DOHH2 (cell line): ENCODE measurements at regions not wholly inside any gene's neighbourhood (a gene's known extent, or its start where the extent isn't known, plus 50 kb on each side); places are given as distances from the start of the nearest gene placed in this dataset.
"Not testable (repeated sequence)": the region's sequence is repeated elsewhere in the genome, so short reads cannot be mapped to it uniquely, and the experiment has no call there.

Source experiments
- H3F3A ChIP-seq: fragments of 200-600 bp; sonication (generic), shearing (Covaris generic); 2 replicates; pipeline ENCODE4 v1.6.0; 2016; ENCODE audit warnings: antibody characterized with exemption, mild to moderate bottlenecking; ENCODE audit not compliant: control insufficient read depth, insufficient read depth
- H3K27ac ChIP-seq: fragments of 200-600 bp; sonication (generic); 2 replicates; pipeline ENCODE4 v1.5.1; 2014; ENCODE audit warnings: low read depth, mild to moderate bottlenecking, low read length, moderate library complexity
- H3K27me3 ChIP-seq: fragments of 200-600 bp; sonication (generic); 2 replicates; pipeline ENCODE4 v1.6.1; 2014; ENCODE audit warnings: mild to moderate bottlenecking, low read length, mixed read lengths; ENCODE audit not compliant: control insufficient read depth
- H3K36me3 ChIP-seq: fragments of 200-600 bp; sonication (generic); 2 replicates; pipeline ENCODE4 v1.6.1; 2014; ENCODE audit warnings: mild to moderate bottlenecking, low read length, moderate library complexity, mixed read lengths; ENCODE audit not compliant: control insufficient read depth
- H3K4me1 ChIP-seq: fragments of 200-600 bp; sonication (generic); 2 replicates; pipeline ENCODE4 v1.6.1; 2014; ENCODE audit warnings: mild to moderate bottlenecking, low read length, mixed read lengths; ENCODE audit not compliant: control insufficient read depth
- H3K4me2 ChIP-seq: fragments of 200-600 bp; sonication (generic); 2 replicates; pipeline ENCODE4 v1.6.0; 2014; ENCODE audit warnings: mild to moderate bottlenecking, low read length, moderate library complexity
- H3K4me3 ChIP-seq: fragments of 200-600 bp; sonication (generic); 2 replicates; pipeline ENCODE4 v1.5.1; 2014; ENCODE audit warnings: mild to moderate bottlenecking, low read length, mixed read lengths
- H3K79me2 ChIP-seq: fragments of 200-600 bp; sonication (generic); 2 replicates; pipeline ENCODE4 v1.6.1; 2014; ENCODE audit warnings: mild to moderate bottlenecking, low read length, mixed read lengths; ENCODE audit not compliant: control insufficient read depth
- H3K9me2 ChIP-seq: fragments of 200-600 bp; sonication (generic); replicated peaks from 2 replicates; pipeline ENCODE4 v1.6.1; 2014; ENCODE audit warnings: mild to moderate bottlenecking, low read length, mixed read lengths; ENCODE audit not compliant: control insufficient read depth
- H3K9me3 ChIP-seq: fragments of 200-600 bp; sonication (generic); 2 replicates; pipeline ENCODE4 v1.6.1; 2014; ENCODE audit warnings: antibody characterized with exemption, low read length, mixed read lengths; ENCODE audit not compliant: control insufficient read depth, insufficient read depth
- H4K20me1 ChIP-seq: fragments of 200-600 bp; sonication (generic); 2 replicates; pipeline ENCODE4 v1.6.0; 2014; ENCODE audit warnings: low read depth, mild to moderate bottlenecking, antibody characterized with exemption, low read length, moderate library complexity; ENCODE audit not compliant: control insufficient read depth, insufficient read depth
- EZH2phosphoT487 ChIP-seq: fragments of 200-600 bp; sonication (generic); IDR thresholded peaks from 2 replicates; pipeline ENCODE4 v1.6.1; 2017; ENCODE audit warnings: borderline replicate concordance, mild to moderate bottlenecking, antibody characterized with exemption, low read length, moderate library complexity, mixed read lengths
- TF ChIP-seq, protein P1 (sequence below): fragments of 200-600 bp; sonication (generic); IDR thresholded peaks from one replicate; pipeline ENCODE4 v1.5.1; 2014; ENCODE audit warnings: antibody characterized with exemption, mild to moderate bottlenecking, low read depth, low read length; ENCODE audit not compliant: poor library complexity, severe bottlenecking

DNA sequence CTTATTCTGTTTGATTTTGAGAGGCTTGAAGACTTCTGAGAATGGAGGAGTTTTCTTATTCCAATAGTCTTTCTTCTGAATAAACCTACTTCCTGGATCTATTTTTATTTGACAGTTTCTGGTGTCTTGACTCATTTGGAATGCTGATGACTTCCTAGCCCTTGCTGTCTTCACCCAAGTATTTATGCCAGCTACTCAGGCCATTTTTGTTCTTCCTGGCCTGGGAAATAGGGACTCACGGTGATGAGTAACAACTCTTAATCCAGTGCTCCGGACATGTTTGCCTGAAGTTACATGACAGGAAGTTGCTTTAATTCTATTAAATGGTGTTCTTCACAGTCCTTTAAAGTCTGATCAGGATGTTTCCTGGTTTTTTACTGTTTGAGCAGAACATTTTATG is 272.1 kb upstream of the EYS start:
- TF ChIP-seq, protein P1, sequence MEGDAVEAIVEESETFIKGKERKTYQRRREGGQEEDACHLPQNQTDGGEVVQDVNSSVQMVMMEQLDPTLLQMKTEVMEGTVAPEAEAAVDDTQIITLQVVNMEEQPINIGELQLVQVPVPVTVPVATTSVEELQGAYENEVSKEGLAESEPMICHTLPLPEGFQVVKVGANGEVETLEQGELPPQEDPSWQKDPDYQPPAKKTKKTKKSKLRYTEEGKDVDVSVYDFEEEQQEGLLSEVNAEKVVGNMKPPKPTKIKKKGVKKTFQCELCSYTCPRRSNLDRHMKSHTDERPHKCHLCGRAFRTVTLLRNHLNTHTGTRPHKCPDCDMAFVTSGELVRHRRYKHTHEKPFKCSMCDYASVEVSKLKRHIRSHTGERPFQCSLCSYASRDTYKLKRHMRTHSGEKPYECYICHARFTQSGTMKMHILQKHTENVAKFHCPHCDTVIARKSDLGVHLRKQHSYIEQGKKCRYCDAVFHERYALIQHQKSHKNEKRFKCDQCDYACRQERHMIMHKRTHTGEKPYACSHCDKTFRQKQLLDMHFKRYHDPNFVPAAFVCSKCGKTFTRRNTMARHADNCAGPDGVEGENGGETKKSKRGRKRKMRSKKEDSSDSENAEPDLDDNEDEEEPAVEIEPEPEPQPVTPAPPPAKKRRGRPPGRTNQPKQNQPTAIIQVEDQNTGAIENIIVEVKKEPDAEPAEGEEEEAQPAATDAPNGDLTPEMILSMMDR = no peak
- no peak for TF ChIP-seq EZH2phosphoT487
- no peaks in the 10 kb centered on the region; the same call in 1 of the 2 replicates for H3K9me3 ChIP-seq

DNA sequence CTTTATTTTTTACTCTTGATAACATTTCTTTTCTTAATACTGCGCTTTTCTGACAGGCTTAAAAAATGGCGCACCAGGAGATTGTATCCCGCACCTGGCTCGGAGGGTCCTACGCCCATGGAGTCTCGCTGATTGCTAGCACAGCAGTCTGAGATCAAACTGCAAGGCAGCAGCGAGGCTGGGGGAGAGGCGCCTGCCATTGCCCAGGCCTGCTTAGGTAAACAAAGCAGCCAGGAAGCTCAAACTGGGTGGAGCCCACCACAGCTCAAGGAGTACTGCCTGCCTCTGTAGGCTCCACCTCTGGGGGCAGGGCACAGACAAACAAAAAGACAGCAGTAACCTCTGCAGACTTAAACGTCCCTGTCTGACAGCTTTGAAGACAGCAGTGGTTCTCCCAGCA is 264.2 kb upstream of the EYS start:
- not testable (repeated sequence) for H3K9me2 ChIP-seq, H3F3A ChIP-seq, H3K9me3 ChIP-seq, H3K36me3 ChIP-seq, H3K4me1 ChIP-seq, H3K27me3 ChIP-seq, H3K27ac ChIP-seq, H3K4me2 ChIP-seq, H3K4me3 ChIP-seq, H4K20me1 ChIP-seq, H3K79me2 ChIP-seq

More for the DNA sequence above, 272.1 kb upstream of the EYS start:
- Histone ChIP-seq H3K36me3 (no peaks in the 10 kb centered on the region), H3K27ac (no peak overlapping the region), H3K4me3 (no peak overlapping the region), H3F3A (no peaks in the 10 kb centered on the region), H4K20me1 (no peaks in the 10 kb centered on the region), H3K79me2 (no peaks in the 10 kb centered on the region), H3K4me1 (no peaks in the 10 kb centered on the region), H3K9me2 (no peaks in the 10 kb centered on the region), H3K27me3 (no peaks in the 10 kb centered on the region), H3K4me2 (no peak overlapping the region)

DNA sequence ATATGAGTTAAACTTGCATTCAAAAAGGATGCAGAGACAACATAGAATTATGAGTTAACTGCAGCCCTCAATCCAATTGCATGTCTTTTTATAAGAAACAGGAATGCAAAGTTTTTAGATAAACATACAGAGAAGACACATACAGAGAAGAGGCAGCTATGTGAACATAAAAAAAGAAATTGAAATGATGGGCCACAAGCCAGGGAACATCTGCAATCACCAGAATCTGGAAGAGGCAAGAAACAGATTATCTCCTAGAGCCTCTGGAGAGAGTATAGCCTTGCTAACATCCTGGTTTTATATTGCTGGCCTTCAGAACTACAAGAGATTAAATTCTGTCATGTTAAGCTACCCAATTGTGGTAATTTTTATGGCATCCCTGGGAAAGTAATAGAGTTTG is 257.2 kb upstream of the EYS start:
- TF ChIP-seq, protein P1 = no peak
- TF ChIP-seq EZH2phosphoT487 = no peak
- Histone ChIP-seq H3F3A (no peaks in the 10 kb centered on the region), H3K4me2 (no peak overlapping the region), H3K36me3 (no peaks in the 10 kb centered on the region), H3K4me1 (no peaks in the 10 kb centered on the region), H3K9me2 (no peaks in the 10 kb centered on the region), H4K20me1 (no peaks in the 10 kb centered on the region), H3K4me3 (no peak overlapping the region), H3K27ac (no peak overlapping the region), H3K27me3 (no peaks in the 10 kb centered on the region), H3K9me3 (no peaks in the 10 kb centered on the region), H3K79me2 (no peaks in the 10 kb centered on the region)

DNA sequence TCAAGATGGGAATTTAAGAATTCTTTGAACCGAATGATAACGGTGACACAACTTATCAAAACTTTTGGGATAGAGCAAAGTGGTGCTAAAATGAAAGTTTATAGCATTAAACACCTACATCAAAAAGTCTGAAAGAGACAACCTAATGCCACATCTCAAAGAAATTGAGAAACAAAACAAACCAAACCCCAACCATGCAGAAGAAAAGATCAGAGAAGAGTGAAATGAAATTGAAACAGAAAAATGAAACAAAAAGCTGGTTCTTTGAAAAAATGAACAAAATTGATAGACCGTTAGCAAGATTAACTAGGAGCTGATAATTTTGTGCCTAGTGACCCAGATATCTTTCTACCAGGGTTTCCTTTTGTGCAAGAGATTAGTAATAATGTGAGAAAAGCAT is 248.0 kb upstream of the EYS start:
- no peak for TF ChIP-seq EZH2phosphoT487
- TF ChIP-seq, protein P1 = no peak
- H3K27me3 ChIP-seq = no peaks in the 10 kb centered on the region
- H3K36me3 ChIP-seq = no peaks in the 10 kb centered on the region
- no peak overlapping the region for H3K4me3 ChIP-seq
- no peak overlapping the region for H3K4me2 ChIP-seq
- H3K4me1 ChIP-seq = no peaks in the 10 kb centered on the region
- no peaks in the 10 kb centered on the region for H3K9me2 ChIP-seq
- H3F3A ChIP-seq = no peaks in the 10 kb centered on the region
- no peak overlapping the region for H3K27ac ChIP-seq
- H3K9me3 ChIP-seq = no peaks in the 10 kb centered on the region
- H3K79me2 ChIP-seq = no peaks in the 10 kb centered on the region
- H4K20me1 ChIP-seq = no peaks in the 10 kb centered on the region
